ENCODE measurements at regions not wholly inside any gene's neighbourhood (a gene's known extent, or its start where the extent isn't known, plus 50 kb on each side); places are given as distances from the start of the nearest gene placed in this dataset.

- Histone ChIP-seq H3K27ac (no peak overlapping the region), H3K36me3 (replicated peaks) (no peaks in the 10 kb centered on the region), H3K27me3 (replicated peaks) (no peaks in the 10 kb centered on the region), H3K4me3 (ENCODE audit: low read depth, low read length) (no peak overlapping the region)
- TF ChIP-seq CTCF (IDR thresholded peaks at IDR 0.05; ENCODE audit: low read depth, low read length, missing control alignments), result no peak
- in situ Hi-C loops (cut with HindIII; ENCODE audit: low pct_ligation_motif_present, low sequenced_read_pairs), result no loop called here
- DNase-seq, result peak; percentile 69
Observed at GRCh38 chr2:65666156-65666725, 233.8 kb upstream of the SPRED2 start.

- no peak overlapping the region for H3K27ac ChIP-seq
- in situ Hi-C loops (cut with HindIII; ENCODE audit: low pct_ligation_motif_present, low sequenced_read_pairs), result no loop called here
- no peak overlapping the region for H3K4me3 ChIP-seq (ENCODE audit: low read depth, low read length)
- no peak for DNase-seq
- no peaks in the 10 kb centered on the region for H3K27me3 ChIP-seq (replicated peaks)
- no peaks in the 10 kb centered on the region for H3K36me3 ChIP-seq (replicated peaks)
- TF ChIP-seq CTCF (IDR thresholded peaks at IDR 0.05; ENCODE audit: low read depth, low read length, missing control alignments), result no peak
Observed at GRCh38 chr2:65664931-65665330, 232.5 kb upstream of the SPRED2 start.

GRCh38 chr2:65663831-65664407 is 231.5 kb upstream of the SPRED2 start:
- no peak for TF ChIP-seq CTCF (IDR thresholded peaks at IDR 0.05; ENCODE audit: low read depth, low read length, missing control alignments)
- DNase-seq, result no peak
- Histone ChIP-seq H3K4me3 (ENCODE audit: low read depth, low read length) (no peak overlapping the region), H3K27me3 (replicated peaks) (no peaks in the 10 kb centered on the region), H3K27ac (no peak overlapping the region), H3K36me3 (replicated peaks) (no peaks in the 10 kb centered on the region)
- in situ Hi-C loops (cut with HindIII; ENCODE audit: low pct_ligation_motif_present, low sequenced_read_pairs), result no loop called here

- TF ChIP-seq CTCF (IDR thresholded peaks at IDR 0.05; ENCODE audit: low read depth, low read length, missing control alignments), result no peak
- H3K36me3 ChIP-seq (replicated peaks), result no peaks in the 10 kb centered on the region
- in situ Hi-C loops (cut with HindIII; ENCODE audit: low pct_ligation_motif_present, low sequenced_read_pairs), result no loop called here
- no peak overlapping the region for H3K27ac ChIP-seq
- H3K27me3 ChIP-seq (replicated peaks), result no peaks in the 10 kb centered on the region
- peak; percentile 46 for DNase-seq
- no peak overlapping the region for H3K4me3 ChIP-seq (ENCODE audit: low read depth, low read length)
Observed at GRCh38 chr2:65662654-65663432, 230.4 kb upstream of the SPRED2 start.

- no peak for DNase-seq
- Histone ChIP-seq H3K27me3 (replicated peaks) (no peaks in the 10 kb centered on the region), H3K27ac (no peak overlapping the region), H3K4me3 (ENCODE audit: low read depth, low read length) (no peak overlapping the region), H3K36me3 (replicated peaks) (no peaks in the 10 kb centered on the region)
- TF ChIP-seq CTCF (IDR thresholded peaks at IDR 0.05; ENCODE audit: low read depth, low read length, missing control alignments), result no peak
- in situ Hi-C loops (cut with HindIII; ENCODE audit: low pct_ligation_motif_present, low sequenced_read_pairs), result no loop called here
Observed at GRCh38 chr2:65661980-65662653, 229.7 kb upstream of the SPRED2 start.
